HG03460 (cell line): ENCODE measurements at regions not wholly inside any gene's neighbourhood (a gene's known extent, or its start where the extent isn't known, plus 50 kb on each side); places are given as distances from the start of the nearest gene placed in this dataset.
A peak's percentile ranks its signal among the peaks of the same experiment; 100 is the strongest.
"Not testable (repeated sequence)": the region's sequence is repeated elsewhere in the genome, so short reads cannot be mapped to it uniquely, and the experiment has no call there.

ENCODE experiments used
- ATAC-seq: cut with Tn5 transposase; IDR thresholded peaks from one replicate; pipeline ENCODE4 v1.9.1; 2021; ENCODE audit not compliant: unreplicated experiment

GRCh38 chr2:58794103-58794502 lies 553.0 kb upstream of the FANCL start:
- ATAC-seq: no peak

GRCh38 chr2:58788402-58788801 lies 547.3 kb upstream of the FANCL start:
- no peak for ATAC-seq

GRCh38 chr2:58770846-58771245 lies 529.7 kb upstream of the FANCL start:
- ATAC-seq: no peak

GRCh38 chr2:58769864-58770234 lies 528.7 kb upstream of the FANCL start:
- no peak for ATAC-seq

- ATAC-seq: no peak
These were observed 528.2 kb upstream of the FANCL start for GRCh38 chr2:58769111-58769863.

GRCh38 chr2:58768715-58769080 lies 527.6 kb upstream of the FANCL start:
- ATAC-seq: no peak

GRCh38 chr2:58767828-58768714 lies 526.9 kb upstream of the FANCL start:
- no peak for ATAC-seq

GRCh38 chr2:58764338-58765104 lies 523.4 kb upstream of the FANCL start:
- ATAC-seq: no peak

GRCh38 chr2:58762176-58762781 lies 521.2 kb upstream of the FANCL start:
- ATAC-seq: peak; percentile 74

- ATAC-seq: no peak
These were observed 516.8 kb upstream of the FANCL start for GRCh38 chr2:58757971-58758370.

- ATAC-seq: no peak
These were observed 515.2 kb upstream of the FANCL start for GRCh38 chr2:58756336-58756735.

GRCh38 chr2:58752507-58752906 lies 511.4 kb upstream of the FANCL start:
- not testable (repeated sequence) for ATAC-seq

- ATAC-seq: not testable (repeated sequence)
These were observed 510.6 kb upstream of the FANCL start for GRCh38 chr2:58751676-58752075.

- no peak for ATAC-seq
These were observed 507.9 kb upstream of the FANCL start for GRCh38 chr2:58749041-58749440.

- not testable (repeated sequence) for ATAC-seq
These were observed 504.2 kb upstream of the FANCL start for GRCh38 chr2:58745334-58745733.

- ATAC-seq: no peak
These were observed 499.3 kb upstream of the FANCL start for GRCh38 chr2:58740426-58740825.

GRCh38 chr2:58739033-58739432 lies 497.9 kb upstream of the FANCL start:
- ATAC-seq: no peak

GRCh38 chr2:58734365-58734764 lies 493.2 kb upstream of the FANCL start:
- ATAC-seq: no peak

GRCh38 chr2:58732999-58733398 lies 491.9 kb upstream of the FANCL start:
- ATAC-seq: no peak

GRCh38 chr2:58731488-58731869 lies 490.4 kb upstream of the FANCL start:
- no peak for ATAC-seq
